HCT116 (cell line): ENCODE measurements at regions not wholly inside any gene's neighbourhood (a gene's known extent, or its start where the extent isn't known, plus 50 kb on each side); places are given as distances from the start of the nearest gene placed in this dataset.

ENCODE experiments used
- ATAC-seq: fragments of 200-7000 bp; cut with Tn5 transposase; 2 replicates; pipeline ENCODE4 v1.9.1; 2020; ENCODE audit warnings: mild to moderate bottlenecking, moderate library complexity
- BruUV-seq: library from RNA; stranded (reverse); fragments of 400-500 nt; replicated peaks from 2 replicates; lab custom pipeline; 2021; lab: Mats Ljungman, UMichigan
- CTCF ChIA-PET: fragments of 300-600 bp; sonication (Branson Sonifier 250); formaldehyde crosslinking; loops from one replicate; lab custom pipeline; 2021; ENCODE audit warnings: antibody characterized with exemption; lab: Charles Lee
- POLR2A ChIA-PET: fragments of 300-600, 350-600 bp; sonication (Branson Sonifier 250); formaldehyde crosslinking; loops from one replicate; lab custom pipeline; 2021; ENCODE audit warnings: antibody characterized with exemption; lab: Charles Lee
- RAD21 ChIA-PET, 2 experiments: fragments of 300-600 bp; sonication (Branson Sonifier 250); formaldehyde crosslinking; loops; one replicate each; lab custom pipeline; 2023; ENCODE audit warnings: low total read pairs in 2 of 2; ENCODE audit not compliant: uncharacterized antibody in 2 of 2, unreplicated experiment in 2 of 2, low non-redundant PET in 1 of 2; lab: Charles Lee
- DNase-seq: peaks from one replicate; pipeline ENCODE4 v3.0.0-alpha.2; 2010; ENCODE audit warnings: low read depth, low spot score
- H2AFZ ChIP-seq: fragments of 200-600 bp; shearing (Covaris generic), sonication (generic); 2 replicates; pipeline ENCODE4 v1.6.1; 2017; ENCODE audit warnings: low read depth, mixed run types, mixed read lengths, antibody characterized with exemption, low read length; ENCODE audit not compliant: poor library complexity, severe bottlenecking
- H3K27ac ChIP-seq: 2 replicates; pipeline ENCODE4 v1.5.1; 2012; ENCODE audit warnings: low read depth, low read length
- H3K27me3 ChIP-seq: fragments of 200-600 bp; sonication (generic); 2 replicates; pipeline ENCODE4 v1.6.1; 2016; ENCODE audit warnings: mixed run types, low read length, mixed read lengths; ENCODE audit not compliant: insufficient read depth
- H3K36me3 ChIP-seq, 2 experiments: fragments of 200-500 bp in 1 of 2; fragments of 200-600 bp in 1 of 2; sonication (Bioruptor generic) in 1 of 2; sonication (generic) in 1 of 2; 2 replicates each; pipeline versions ENCODE4 v1.5.1 to v1.6.1; 2014 to 2016; ENCODE audit warnings: low read length in 2 of 2, inconsistent platforms in 1 of 2, mixed read lengths in 1 of 2, mixed run types in 1 of 2; ENCODE audit not compliant: insufficient read depth in 2 of 2, control insufficient read depth in 1 of 2
- H3K4me1 ChIP-seq, 2 experiments: fragments of 200-600 bp in 1 of 2; sonication (generic) in 1 of 2; 2 replicates each; pipeline versions ENCODE4 v1.5.1 to v1.6.1; 2012 to 2017; ENCODE audit warnings: low read length in 2 of 2, inconsistent platforms in 1 of 2, mild to moderate bottlenecking in 1 of 2, mixed read lengths in 1 of 2, mixed run types in 1 of 2, moderate library complexity in 1 of 2; ENCODE audit not compliant: insufficient read depth in 2 of 2, control insufficient read depth in 1 of 2
- H3K4me2 ChIP-seq: fragments of 200-600 bp; sonication (generic); 2 replicates; pipeline ENCODE4 v1.6.1; 2017; ENCODE audit warnings: mixed run types, low read length, mixed read lengths
- H3K4me3 ChIP-seq, 2 experiments: fragments of 200-600 bp in 1 of 2; sonication (generic) in 1 of 2; replicated peaks in 1 of 2; 2 replicates each; pipeline ENCODE4 v1.5.1; 2011 to 2016; ENCODE audit warnings: low read length in 2 of 2, control low read depth in 1 of 2, low read depth in 1 of 2, mild to moderate bottlenecking in 1 of 2, mixed read lengths in 1 of 2, mixed run types in 1 of 2
- H3K79me2 ChIP-seq: fragments of 200-600 bp; sonication (generic); 2 replicates; pipeline ENCODE4 v1.6.1; 2017; ENCODE audit warnings: mild to moderate bottlenecking, mixed run types, low read length, moderate library complexity, mixed read lengths; ENCODE audit not compliant: insufficient read depth
- H3K9ac ChIP-seq: fragments of 200-600 bp; sonication (generic); 2 replicates; pipeline ENCODE4 v1.6.1; 2016; ENCODE audit warnings: low read length, mixed read lengths
- H3K9me2 ChIP-seq: fragments of 200-600 bp; sonication (generic), shearing (Covaris generic); 2 replicates; pipeline ENCODE4 v1.6.1; 2017; ENCODE audit warnings: mixed run types, mild to moderate bottlenecking, moderate library complexity; ENCODE audit not compliant: insufficient read depth
- H3K9me3 ChIP-seq, 2 experiments: fragments of 200-500 bp in 1 of 2; fragments of 200-600 bp in 1 of 2; sonication (Bioruptor generic) in 1 of 2; sonication (generic) in 1 of 2; 2 replicates each; pipeline ENCODE4 v1.6.1; 2014 to 2017; ENCODE audit warnings: low read length in 2 of 2, mixed read lengths in 2 of 2, inconsistent platforms in 1 of 2, low read depth in 1 of 2, mild to moderate bottlenecking in 1 of 2, mixed run types in 1 of 2, moderate library complexity in 1 of 2; ENCODE audit not compliant: control insufficient read depth in 1 of 2, insufficient read depth in 1 of 2
- H4K20me1 ChIP-seq: fragments of 200-600 bp; sonication (generic), shearing (Covaris generic); 2 replicates; pipeline ENCODE4 v1.6.1; 2017; ENCODE audit warnings: mixed run types, mild to moderate bottlenecking, moderate library complexity; ENCODE audit not compliant: insufficient read depth
- EZH2 ChIP-seq: fragments of 200-600 bp; sonication (generic); IDR thresholded peaks from 2 replicates; pipeline ENCODE4 v1.6.1; 2017; ENCODE audit warnings: antibody characterized with exemption, mixed run types
- JUND ChIP-seq: IDR thresholded peaks from 2 replicates; pipeline ENCODE4 v1.6.1; 2012
- RAD21 ChIP-seq: IDR thresholded peaks from 2 replicates; pipeline ENCODE4 v1.6.1; 2012; ENCODE audit warnings: low read depth, mild to moderate bottlenecking
- SRF ChIP-seq: IDR thresholded peaks from 2 replicates; pipeline ENCODE4 v1.6.1; 2012; ENCODE audit warnings: low read depth
- TCF7L2 ChIP-seq: IDR thresholded peaks from 2 replicates; pipeline ENCODE4 v1.7.0; 2011; ENCODE audit warnings: borderline replicate concordance, inconsistent platforms; ENCODE audit not compliant: insufficient read depth, insufficient read length; ENCODE audit errors: extremely low read depth
- intact Hi-C: fragments of 100-400 bp; cut with micrococcal nuclease; formaldehyde crosslinking; loops from 2 replicates; pipeline ENCODE4 v1.10.0; 2022

GRCh38 chr21:14737284-14737691 lies 191.2 kb upstream of the SAMSN1 start:
- no peak overlapping the region for H2AFZ ChIP-seq
- no peak overlapping the region for H3K4me2 ChIP-seq
- H3K9me2 ChIP-seq, result no peaks in the 10 kb centered on the region
- intact Hi-C loops, result no loop called here
- H3K4me1 ChIP-seq, result peaks cover 10 to 14% of the 10 kb centered on the region in 2 experiments; a peak in 3 of 4 replicates
- ChIA-PET RAD21 (no interaction called here), CTCF (interaction anchor here (0.5 to 1.1 kb wide), 4 partner anchors 10 to 431 kb away, joined by 3 to 14 read pairs (median 4); no protein-coding TSS in a partner anchor), POLR2A (no interaction called here)
- ATAC-seq, result no peak
- no peaks in the 10 kb centered on the region for H4K20me1 ChIP-seq
- no TSS peak for BruUV-seq
- no peaks in the 10 kb centered on the region for H3K27me3 ChIP-seq
- H3K4me3 ChIP-seq, result no peak overlapping the region
- H3K9ac ChIP-seq, result no peak overlapping the region
- no peak for TF ChIP-seq EZH2
- H3K9me3 ChIP-seq, result 0 out of 4 replicates have a peak, but pooled peaks cover 0 to 3% of the 10 kb centered on the region in 2 experiments
- H3K27ac ChIP-seq, result no peak overlapping the region
- no peak for DNase-seq
- no peaks in the 10 kb centered on the region for H3K36me3 ChIP-seq
- no peaks in the 10 kb centered on the region for H3K79me2 ChIP-seq

GRCh38 chr21:14736672-14737071 lies 190.6 kb upstream of the SAMSN1 start:
- Histone ChIP-seq H3K27ac (no peak overlapping the region), H3K4me2 (no peak overlapping the region), H3K9ac (no peak overlapping the region), H3K4me3 (no peak overlapping the region), H3K4me1 (peaks cover 10% of the 10 kb centered on the region in 2 experiments; a peak in 3 of 4 replicates), H3K79me2 (no peaks in the 10 kb centered on the region), H3K9me2 (no peaks in the 10 kb centered on the region), H3K9me3 (0 out of 4 replicates have a peak, but pooled peaks cover 0 to 3% of the 10 kb centered on the region in 2 experiments), H3K27me3 (no peaks in the 10 kb centered on the region), H3K36me3 (no peaks in the 10 kb centered on the region), H2AFZ (no peak overlapping the region), H4K20me1 (no peaks in the 10 kb centered on the region)
- CTCF ChIA-PET, result no interaction called here
- DNase-seq (no peak), ATAC-seq (no peak)
- intact Hi-C loops, result no loop called here
- BruUV-seq, result no TSS peak
- POLR2A ChIA-PET, result no interaction called here
- no peak for TF ChIP-seq RAD21
- no peak for TF ChIP-seq JUND
- TF ChIP-seq SRF, result no peak
- TF ChIP-seq TCF7L2, result no peak
- RAD21 ChIA-PET, result no interaction called here
